ENCODE measurements at regions not wholly inside any gene's neighbourhood (a gene's known extent, or its start where the extent isn't known, plus 50 kb on each side); places are given as distances from the start of the nearest gene placed in this dataset.
A peak's percentile ranks its signal among the peaks of the same experiment; 100 is the strongest.

- peak; percentile 38 for DNase-seq
Observed at GRCh38 chr2:123953846-123954245, 71.2 kb upstream of the CNTNAP5 start.

GRCh38 chr2:123958011-123958410 lies 67.1 kb upstream of the CNTNAP5 start:
- no peak for DNase-seq

- no peak for DNase-seq
Observed at GRCh38 chr2:123961576-123961975, 63.5 kb upstream of the CNTNAP5 start.

GRCh38 chr2:123971564-123972318 lies 53.3 kb upstream of the CNTNAP5 start:
- DNase-seq: no peak
